Mesendoderm (in vitro differentiated cells): ENCODE measurements at regions not wholly inside any gene's neighbourhood (a gene's known extent, or its start where the extent isn't known, plus 50 kb on each side); places are given as distances from the start of the nearest gene placed in this dataset.

Experiments used
- DNase-seq: peaks from one replicate; pipeline ENCODE4 v3.0.0; 2013
- H2AK5ac ChIP-seq: 2 replicates; pipeline ENCODE4 v1.6.1; 2013; ENCODE audit warnings: low read length, inconsistent platforms
- H2BK120ac ChIP-seq: 2 replicates; pipeline ENCODE4 v1.6.1; 2013; ENCODE audit warnings: low read depth, mild to moderate bottlenecking, low read length, moderate library complexity, mixed read lengths
- H2BK15ac ChIP-seq: replicated peaks from 2 replicates; pipeline ENCODE4 v1.6.1; 2013; ENCODE audit warnings: low read depth, mild to moderate bottlenecking, moderate library complexity
- H2BK5ac ChIP-seq: 2 replicates; pipeline ENCODE4 v1.6.1; 2013; ENCODE audit warnings: low read length, inconsistent platforms
- H3K18ac ChIP-seq: 2 replicates; pipeline ENCODE4 v1.6.1; 2013; ENCODE audit warnings: mild to moderate bottlenecking, low read length, mixed read lengths
- H3K23ac ChIP-seq: one replicate; pipeline ENCODE4 v1.6.1; 2013; ENCODE audit warnings: low read length
- H3K27ac ChIP-seq: 2 replicates; pipeline ENCODE4 v1.5.1; 2013; ENCODE audit warnings: low read depth, mild to moderate bottlenecking, inconsistent platforms, low read length, moderate library complexity
- H3K27me3 ChIP-seq: 2 replicates; pipeline ENCODE4 v1.6.1; 2013; ENCODE audit warnings: low read length, control low read depth, mild to moderate bottlenecking, inconsistent platforms; ENCODE audit not compliant: insufficient read depth, poor library complexity
- H3K36me3 ChIP-seq: 2 replicates; pipeline ENCODE4 v1.6.1; 2013; ENCODE audit warnings: low read length, inconsistent platforms; ENCODE audit not compliant: control insufficient read depth, insufficient read depth
- H3K4ac ChIP-seq: one replicate; pipeline ENCODE4 v1.6.1; 2013; ENCODE audit warnings: low read depth, mild to moderate bottlenecking, low read length, moderate library complexity
- H3K4me1 ChIP-seq: 2 replicates; pipeline ENCODE4 v1.6.1; 2013; ENCODE audit warnings: low read depth, low read length, inconsistent platforms; ENCODE audit not compliant: control insufficient read depth
- H3K4me2 ChIP-seq: 2 replicates; pipeline ENCODE4 v1.6.1; 2013; ENCODE audit warnings: low read length
- H3K4me3 ChIP-seq: 2 replicates; pipeline ENCODE4 v1.5.1; 2013; ENCODE audit warnings: mild to moderate bottlenecking, low read length
- H3K56ac ChIP-seq: one replicate; pipeline ENCODE4 v1.6.1; 2013; ENCODE audit warnings: low read length
- H3K79me1 ChIP-seq: 2 replicates; pipeline ENCODE4 v1.6.1; 2013; ENCODE audit warnings: low read length, inconsistent platforms
- H3K79me2 ChIP-seq: 2 replicates; pipeline ENCODE4 v1.6.1; 2013; ENCODE audit warnings: mild to moderate bottlenecking, low read length; ENCODE audit not compliant: control insufficient read depth, insufficient read depth
- H3K9ac ChIP-seq: 2 replicates; pipeline ENCODE4 v1.6.1; 2013; ENCODE audit warnings: low read length, inconsistent platforms
- H4K5ac ChIP-seq: one replicate; pipeline ENCODE4 v1.6.1; 2013; ENCODE audit warnings: low read length
- H4K8ac ChIP-seq: one replicate; pipeline ENCODE4 v1.6.1; 2013; ENCODE audit warnings: low read depth, mild to moderate bottlenecking, control low read depth, low read length, moderate library complexity
- WGBS: extraction: QIAGEN DNeasy Blood & Tissue Kit; methylation state at CpG from one replicate; pipeline ENCODE4 v1.1.7; 2013; ENCODE audit warnings: low lambda C conversion rate, missing lambda C conversion rate; ENCODE audit not compliant: insufficient coverage; ENCODE audit errors: extremely low coverage; 5-methylcytosine and 5-hydroxymethylcytosine counted together

DNA sequence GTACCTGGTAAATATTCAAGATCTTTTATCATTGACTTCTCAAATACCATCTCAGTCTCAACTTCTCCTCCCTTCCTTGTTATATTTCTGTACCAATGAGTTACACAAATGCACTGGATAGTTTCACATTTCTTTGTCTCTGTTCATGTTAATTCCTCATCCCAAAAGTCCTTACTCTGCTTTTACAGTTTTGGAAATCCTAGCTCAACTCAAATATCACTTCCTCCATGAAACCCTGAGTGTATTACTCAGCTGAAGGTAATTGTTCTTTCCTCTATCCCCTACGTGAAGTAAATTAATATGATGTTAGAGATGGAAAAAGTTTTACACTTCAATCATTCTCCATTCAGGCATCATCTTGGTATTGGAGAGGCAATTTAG is 241.5 kb downstream of the TLE4 start:
- H4K5ac ChIP-seq, result no peak overlapping the region
- H2BK120ac ChIP-seq, result no peak overlapping the region
- H3K4me1 ChIP-seq, result no peaks in the 10 kb centered on the region
- H2AK5ac ChIP-seq, result no peak overlapping the region
- no CpG with 5 or more reads among the region's 1 CpG for WGBS
- H3K79me1 ChIP-seq, result no peaks in the 10 kb centered on the region
- H2BK5ac ChIP-seq, result no peak overlapping the region
- H3K9ac ChIP-seq, result no peak overlapping the region
- H3K27ac ChIP-seq, result no peak overlapping the region
- no peak overlapping the region for H3K4me2 ChIP-seq
- no peak overlapping the region for H3K18ac ChIP-seq
- H3K56ac ChIP-seq, result no peak overlapping the region
- H3K4me3 ChIP-seq, result no peak overlapping the region
- H4K8ac ChIP-seq, result no peak overlapping the region
- H3K27me3 ChIP-seq, result no peaks in the 10 kb centered on the region
- H3K4ac ChIP-seq, result no peak overlapping the region
- H2BK15ac ChIP-seq, result no peak overlapping the region
- H3K36me3 ChIP-seq, result no peaks in the 10 kb centered on the region
- H3K79me2 ChIP-seq, result no peaks in the 10 kb centered on the region
- H3K23ac ChIP-seq, result no peak overlapping the region
- DNase-seq, result no peak

GRCh38 chr9:79812507-79813257 is 240.9 kb downstream of the TLE4 start:
- Histone ChIP-seq H3K18ac (no peak overlapping the region), H3K4me1 (no peaks in the 10 kb centered on the region), H3K36me3 (no peaks in the 10 kb centered on the region), H3K4ac (no peak overlapping the region), H3K79me1 (no peaks in the 10 kb centered on the region), H3K27ac (no peak overlapping the region), H3K4me2 (no peak overlapping the region), H3K79me2 (no peaks in the 10 kb centered on the region), H3K23ac (no peak overlapping the region), H2AK5ac (no peak overlapping the region), H3K56ac (no peak overlapping the region), H3K27me3 (no peaks in the 10 kb centered on the region), H3K9ac (no peak overlapping the region), H4K5ac (no peak overlapping the region), H3K4me3 (no peak overlapping the region), H2BK5ac (no peak overlapping the region), H2BK15ac (no peak overlapping the region), H2BK120ac (no peak overlapping the region), H4K8ac (no peak overlapping the region)
- no CpG with 5 or more reads among the region's 8 CpGs for WGBS
- DNase-seq, result no peak

- no CpG with 5 or more reads among the region's 3 CpGs for WGBS
- no peak for DNase-seq
- Histone ChIP-seq H3K23ac (no peak overlapping the region), H3K27ac (no peak overlapping the region), H3K4ac (no peak overlapping the region), H3K79me2 (no peaks in the 10 kb centered on the region), H3K9ac (no peak overlapping the region), H3K36me3 (no peaks in the 10 kb centered on the region), H4K5ac (no peak overlapping the region), H3K4me3 (no peak overlapping the region), H2BK120ac (no peak overlapping the region), H3K4me1 (no peaks in the 10 kb centered on the region), H3K4me2 (no peak overlapping the region), H2AK5ac (no peak overlapping the region), H3K56ac (no peak overlapping the region), H2BK5ac (no peak overlapping the region), H3K79me1 (no peaks in the 10 kb centered on the region), H3K18ac (no peak overlapping the region), H2BK15ac (no peak overlapping the region), H3K27me3 (no peaks in the 10 kb centered on the region), H4K8ac (no peak overlapping the region)
Measured at GRCh38 chr9:79812099-79812498, 240.3 kb downstream of the TLE4 start.

GRCh38 chr9:79809931-79810330 is 238.2 kb downstream of the TLE4 start:
- Histone ChIP-seq H3K18ac (no peak overlapping the region), H3K27ac (no peak overlapping the region), H2BK5ac (no peak overlapping the region), H3K4me3 (no peak overlapping the region), H3K4me2 (no peak overlapping the region), H3K27me3 (no peaks in the 10 kb centered on the region), H3K9ac (no peak overlapping the region), H2AK5ac (no peak overlapping the region), H4K8ac (no peak overlapping the region), H3K4me1 (no peaks in the 10 kb centered on the region), H3K4ac (no peak overlapping the region), H4K5ac (no peak overlapping the region), H2BK120ac (no peak overlapping the region), H3K56ac (no peak overlapping the region), H2BK15ac (no peak overlapping the region), H3K23ac (no peak overlapping the region), H3K79me1 (no peaks in the 10 kb centered on the region), H3K36me3 (no peaks in the 10 kb centered on the region), H3K79me2 (no peaks in the 10 kb centered on the region)
- no CpG with 5 or more reads among the region's 1 CpG for WGBS
- DNase-seq, result no peak

DNA sequence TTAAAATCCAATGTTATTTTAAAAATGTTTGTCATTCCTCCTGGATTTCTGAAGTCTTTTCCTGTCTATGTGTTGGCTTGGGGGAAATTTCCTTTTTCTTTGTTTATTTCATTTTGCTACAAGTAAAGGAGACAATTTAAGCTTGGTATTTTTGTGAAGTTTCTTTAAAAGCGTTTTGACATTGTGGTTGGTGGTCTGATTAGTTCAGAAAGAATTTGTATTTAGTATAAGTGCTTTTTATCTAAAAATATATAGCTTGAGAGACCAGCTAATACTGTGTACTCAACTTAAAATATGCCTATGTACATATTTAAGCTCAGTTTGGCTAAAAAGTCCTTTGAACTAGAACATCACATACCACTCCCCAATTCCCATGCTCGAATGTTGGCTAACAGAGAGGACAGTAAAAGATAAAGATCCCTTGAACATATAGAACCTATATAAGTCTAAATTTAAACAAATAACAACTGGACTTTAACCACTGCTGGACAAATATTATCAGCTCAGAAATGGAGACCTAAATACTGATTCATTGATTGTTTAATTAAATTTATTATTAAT is 237.6 kb downstream of the TLE4 start:
- no peak overlapping the region for H2BK15ac ChIP-seq
- H3K23ac ChIP-seq, result no peak overlapping the region
- H3K27me3 ChIP-seq, result no peaks in the 10 kb centered on the region
- no peaks in the 10 kb centered on the region for H3K4me1 ChIP-seq
- no peak overlapping the region for H3K18ac ChIP-seq
- no peak overlapping the region for H2BK5ac ChIP-seq
- H4K8ac ChIP-seq, result no peak overlapping the region
- H3K9ac ChIP-seq, result no peak overlapping the region
- H2BK120ac ChIP-seq, result no peak overlapping the region
- no peak for DNase-seq
- H3K56ac ChIP-seq, result no peak overlapping the region
- no peak overlapping the region for H3K4me3 ChIP-seq
- H2AK5ac ChIP-seq, result no peak overlapping the region
- H3K4ac ChIP-seq, result no peak overlapping the region
- H3K27ac ChIP-seq, result no peak overlapping the region
- H3K36me3 ChIP-seq, result no peaks in the 10 kb centered on the region
- no peaks in the 10 kb centered on the region for H3K79me1 ChIP-seq
- H3K79me2 ChIP-seq, result no peaks in the 10 kb centered on the region
- no CpG with 5 or more reads among the region's 2 CpGs for WGBS
- H4K5ac ChIP-seq, result no peak overlapping the region
- H3K4me2 ChIP-seq, result no peak overlapping the region

- H3K27ac ChIP-seq, result no peak overlapping the region
- no peak overlapping the region for H2AK5ac ChIP-seq
- H3K23ac ChIP-seq, result no peak overlapping the region
- no peak overlapping the region for H3K18ac ChIP-seq
- no peak overlapping the region for H3K56ac ChIP-seq
- DNase-seq, result no peak
- WGBS, result no CpG with 5 or more reads among the region's 2 CpGs
- no peak overlapping the region for H4K8ac ChIP-seq
- no peak overlapping the region for H2BK15ac ChIP-seq
- no peak overlapping the region for H2BK120ac ChIP-seq
- no peaks in the 10 kb centered on the region for H3K79me1 ChIP-seq
- H3K9ac ChIP-seq, result no peak overlapping the region
- no peak overlapping the region for H3K4ac ChIP-seq
- H3K27me3 ChIP-seq, result no peaks in the 10 kb centered on the region
- H3K4me3 ChIP-seq, result no peak overlapping the region
- no peaks in the 10 kb centered on the region for H3K79me2 ChIP-seq
- no peaks in the 10 kb centered on the region for H3K4me1 ChIP-seq
- no peak overlapping the region for H4K5ac ChIP-seq
- H3K4me2 ChIP-seq, result no peak overlapping the region
- H2BK5ac ChIP-seq, result no peak overlapping the region
- H3K36me3 ChIP-seq, result no peaks in the 10 kb centered on the region
Measured at GRCh38 chr9:79807971-79808370, 236.2 kb downstream of the TLE4 start.
